NCI-H1105 treated with DMSO at 0.1 percent for 48 hours (cell line): ENCODE measurements at regions not wholly inside any gene's neighbourhood (a gene's known extent, or its start where the extent isn't known, plus 50 kb on each side); places are given as distances from the start of the nearest gene placed in this dataset.
"Not testable (repeated sequence)": the region's sequence is repeated elsewhere in the genome, so short reads cannot be mapped to it uniquely, and the experiment has no call there.

Experiments used
- DNase-seq: peaks from one replicate; lab custom pipeline; 2025; lab: John Stamatoyannopoulos, UW

- DNase-seq: no peak
Observed at GRCh38 chr6:134555672-134556071, 237.8 kb upstream of the SGK1 start.

GRCh38 chr6:134553936-134554335, 236.0 kb upstream of the SGK1 start:
- no peak for DNase-seq

- DNase-seq: no peak
Observed at GRCh38 chr6:134551245-134551960, 233.5 kb upstream of the SGK1 start.

- no peak for DNase-seq
Observed at GRCh38 chr6:134550604-134551003, 232.7 kb upstream of the SGK1 start.

- no peak for DNase-seq
Observed at GRCh38 chr6:134549854-134550253, 231.9 kb upstream of the SGK1 start.

- DNase-seq: no peak
Observed at GRCh38 chr6:134546962-134547645, 229.2 kb upstream of the SGK1 start.

GRCh38 chr6:134544737-134545136, 226.8 kb upstream of the SGK1 start:
- DNase-seq: no peak

GRCh38 chr6:134543128-134543527, 225.2 kb upstream of the SGK1 start:
- no peak for DNase-seq

GRCh38 chr6:134541001-134541400, 223.1 kb upstream of the SGK1 start:
- no peak for DNase-seq

GRCh38 chr6:134539865-134540323, 222.0 kb upstream of the SGK1 start:
- DNase-seq: no peak

- not testable (repeated sequence) for DNase-seq
Observed at GRCh38 chr6:134537765-134538164, 219.9 kb upstream of the SGK1 start.

GRCh38 chr6:134537146-134537555, 219.2 kb upstream of the SGK1 start:
- no peak for DNase-seq

- DNase-seq: no peak
Observed at GRCh38 chr6:134535831-134536230, 217.9 kb upstream of the SGK1 start.

GRCh38 chr6:134534708-134535149, 216.8 kb upstream of the SGK1 start:
- DNase-seq: no peak

GRCh38 chr6:134533991-134534390, 216.1 kb upstream of the SGK1 start:
- DNase-seq: no peak

- no peak for DNase-seq
Observed at GRCh38 chr6:134532694-134533624, 215.0 kb upstream of the SGK1 start.

- DNase-seq: no peak
Observed at GRCh38 chr6:134531611-134532010, 213.7 kb upstream of the SGK1 start.

- no peak for DNase-seq
Observed at GRCh38 chr6:134531188-134531551, 213.3 kb upstream of the SGK1 start.

GRCh38 chr6:134529921-134530320, 212.0 kb upstream of the SGK1 start:
- no peak for DNase-seq

- DNase-seq: no peak
Observed at GRCh38 chr6:134529305-134529704, 211.4 kb upstream of the SGK1 start.

GRCh38 chr6:134527108-134527787, 209.3 kb upstream of the SGK1 start:
- DNase-seq: no peak
